A549 (cell line): ENCODE measurements at regions not wholly inside any gene's neighbourhood (a gene's known extent, or its start where the extent isn't known, plus 50 kb on each side); places are given as distances from the start of the nearest gene placed in this dataset.

Experiments used
- ATAC-seq, 2 experiments: fragments of 200-7000 bp in 1 of 2; fragments of >200 bp in 1 of 2; cut with Nextera tagmentation in 1 of 2; cut with Tn5 transposase in 1 of 2; 3 replicates each; pipeline versions ENCODE4 v1.8.0 to v1.9.1; 2018 to 2020; ENCODE audit warnings: mild to moderate bottlenecking in 1 of 2, moderate library complexity in 1 of 2
- CTCF ChIA-PET: fragments of 300-600 bp; sonication (Branson Sonifier 250); formaldehyde crosslinking; extraction: SDS; loops from one replicate; lab custom pipeline; 2021; ENCODE audit warnings: antibody characterized with exemption, inconsistent platforms; lab: Yijun Ruan, JAX
- POLR2A ChIA-PET: fragments of 350-600 bp; formaldehyde crosslinking; extraction: SDS; loops from one replicate; lab custom pipeline; 2021; ENCODE audit warnings: antibody characterized with exemption, inconsistent platforms; lab: Yijun Ruan, JAX
- DNase-seq, 2 experiments: peaks; one replicate each; pipeline versions ENCODE4 v3.0.0 to v3.0.0-alpha.2; 2011 to 2016; ENCODE audit warnings: low read depth in 1 of 2, low spot score in 1 of 2
- FAIRE-seq: peaks from 2 replicates; lab custom pipeline; 2011; peaks lifted over from hg19 to GRCh38; lab: Jason Lieb, UNC
- H3K27ac ChIP-seq, 2 experiments: fragments of >200 bp; sonication (Bioruptor Twin); formaldehyde crosslinking; 3 replicates each; pipeline ENCODE4 v1.5.1; 2016 to 2017
- H3K4me1 ChIP-seq: fragments of >200 bp; sonication (Bioruptor Twin); formaldehyde crosslinking; 3 replicates; pipeline ENCODE4 v1.6.1; 2016
- H3K4me2 ChIP-seq: fragments of >200 bp; sonication (Bioruptor Twin); formaldehyde crosslinking; 3 replicates; pipeline ENCODE4 v1.6.1; 2016
- H3K4me3 ChIP-seq: fragments of >200 bp; sonication (Bioruptor Twin); formaldehyde crosslinking; 3 replicates; pipeline ENCODE4 v1.5.1; 2016
- H3K9me3 ChIP-seq: fragments of >200 bp; sonication (Bioruptor Twin); formaldehyde crosslinking; 3 replicates; pipeline ENCODE4 v1.6.1; 2016
- CBX2 ChIP-seq: fragments of 200-600 bp; sonication (generic); IDR thresholded peaks from 2 replicates; pipeline ENCODE4 v1.6.1; 2016; ENCODE audit warnings: low read depth, mild to moderate bottlenecking, borderline replicate concordance
- CBX8 ChIP-seq: fragments of 200-600 bp; sonication (generic); IDR thresholded peaks from 2 replicates; pipeline ENCODE4 v1.6.1; 2016
- CHD4 ChIP-seq: fragments of 200-600 bp; sonication (generic); IDR thresholded peaks from 2 replicates; pipeline ENCODE4 v1.6.1; 2016; ENCODE audit warnings: antibody characterized with exemption, mild to moderate bottlenecking, borderline replicate concordance
- EHF ChIP-seq: fragments of 250-450 bp; sonication (Bioruptor Pico); IDR thresholded peaks from 2 replicates; pipeline ENCODE4 v1.5.0; 2020; ENCODE audit warnings: mild to moderate bottlenecking
- ESRRA ChIP-seq: fragments of 150-350 bp; IDR thresholded peaks from 2 replicates; pipeline ENCODE4 v1.6.1; 2014; ENCODE audit warnings: mild to moderate bottlenecking, low read length, borderline replicate concordance
- GATA3 ChIP-seq: IDR thresholded peaks from 2 replicates; pipeline ENCODE4 v1.6.1; 2012; ENCODE audit warnings: borderline replicate concordance
- HDAC2 ChIP-seq: fragments of 200-600 bp; sonication (generic); IDR thresholded peaks from 2 replicates; pipeline ENCODE4 v1.6.1; 2016
- HEYL ChIP-seq: fragments of 250-450 bp; sonication (Bioruptor Pico); IDR thresholded peaks from 2 replicates; pipeline ENCODE4 v1.8.0; 2021; ENCODE audit warnings: mild to moderate bottlenecking, moderate library complexity
- JUN ChIP-seq, 2 experiments: fragments of >200 bp; sonication (Bioruptor Twin); formaldehyde crosslinking; IDR thresholded peaks; 2 replicates in 1 of 2; 3 replicates in 1 of 2; pipeline ENCODE4 v1.6.1; 2016 to 2017
- KDM5A ChIP-seq: fragments of 200-600 bp; sonication (generic); IDR thresholded peaks from 2 replicates; pipeline ENCODE4 v1.6.1; 2016; ENCODE audit warnings: antibody characterized with exemption, mild to moderate bottlenecking
- MAFK ChIP-seq: fragments of 450-650 bp; IDR thresholded peaks from 2 replicates; pipeline ENCODE4 v1.6.1; 2014; ENCODE audit not compliant: partially characterized antibody
- NFE2L2 ChIP-seq: fragments of 150-350 bp; conservative IDR thresholded peaks from 2 replicates; pipeline ENCODE4 v1.6.1; 2014; ENCODE audit warnings: low read length
- POLR2AphosphoS2 ChIP-seq: conservative IDR thresholded peaks from 2 replicates; pipeline ENCODE4 v1.6.1; 2012; ENCODE audit warnings: low read length, improper control_type of control experiment, inconsistent platforms
- RAD21 ChIP-seq, 2 experiments: fragments of >200 bp in 1 of 2; sonication (Bioruptor Twin) in 1 of 2; formaldehyde crosslinking in 1 of 2; IDR thresholded peaks in 1 of 2; conservative IDR thresholded peaks in 1 of 2; 2 replicates in 1 of 2; 3 replicates in 1 of 2; pipeline ENCODE4 v1.6.1; 2012 to 2018; ENCODE audit warnings: inconsistent platforms in 1 of 2
- SREBF2 ChIP-seq: fragments of 450-650 bp; IDR thresholded peaks from 2 replicates; pipeline ENCODE4 v1.6.1; 2014; ENCODE audit warnings: mild to moderate bottlenecking, moderate library complexity
- TP53 ChIP-seq: fragments of 250-450 bp; sonication (Bioruptor Pico); IDR thresholded peaks from 2 replicates; pipeline ENCODE4 v1.5.0; 2021; ENCODE audit warnings: mild to moderate bottlenecking, moderate library complexity
- USF2 ChIP-seq: fragments of 450-650 bp; IDR thresholded peaks from 2 replicates; pipeline ENCODE4 v1.6.1; 2014; ENCODE audit warnings: antibody characterized with exemption
- ZC3H11A ChIP-seq: fragments of 450-650 bp; IDR thresholded peaks from 2 replicates; pipeline ENCODE4 v1.6.1; 2014; ENCODE audit warnings: antibody characterized with exemption, mild to moderate bottlenecking
- ZFP36 ChIP-seq: fragments of 450-650 bp; IDR thresholded peaks from 2 replicates; pipeline ENCODE4 v1.6.1; 2014; ENCODE audit warnings: borderline replicate concordance; ENCODE audit not compliant: partially characterized antibody
- ZSCAN20 ChIP-seq: fragments of 250-450 bp; sonication (Bioruptor Pico); IDR thresholded peaks from 2 replicates; pipeline ENCODE4 v1.8.0; 2022; ENCODE audit warnings: mild to moderate bottlenecking, moderate library complexity
- WGBS: methylation state at CpG from one replicate; pipeline ENCODE4 v1.1.6; 2017; ENCODE audit errors: missing lambda C conversion rate; 5-methylcytosine and 5-hydroxymethylcytosine counted together

GRCh38 chr12:107525719-107526554, 159.7 kb upstream of the PWP1 start:
- no peaks in the 10 kb centered on the region for H3K9me3 ChIP-seq
- H3K4me3 ChIP-seq: no peak overlapping the region
- WGBS: 78% methylated on average over 8 of the region's 8 CpGs
- FAIRE-seq (no peak), ATAC-seq (no peak), DNase-seq (no peak)
- H3K4me1 ChIP-seq: no peaks in the 10 kb centered on the region
- ChIA-PET CTCF (interaction anchor here (0.6 to 0.9 kb wide), 4 partner anchors 39 to 84 kb away, joined by 3 read pairs; no protein-coding TSS in a partner anchor), POLR2A (no interaction called here)
- no peak overlapping the region for H3K4me2 ChIP-seq
- TF ChIP-seq CBX8 (no peak), RAD21 (conservative IDR thresholded peaks at IDR 0.05 in 1 of 2, IDR thresholded peaks at IDR 0.05 in 1 of 2) (no peak), CBX2 (no peak), HEYL (CRISPR knock-in tag) (no peak), NFE2L2 (no peak), GATA3 (no peak), ZFP36 (no peak), ZC3H11A (no peak), POLR2AphosphoS2 (no peak), CHD4 (no peak), ESRRA (no peak), HDAC2 (no peak), USF2 (no peak), ZSCAN20 (CRISPR knock-in tag) (no peak), JUN (IDR thresholded peaks at IDR 0.05) (no peak), KDM5A (no peak), SREBF2 (no peak), EHF (no peak)
- no peak overlapping the region for H3K27ac ChIP-seq

DNA sequence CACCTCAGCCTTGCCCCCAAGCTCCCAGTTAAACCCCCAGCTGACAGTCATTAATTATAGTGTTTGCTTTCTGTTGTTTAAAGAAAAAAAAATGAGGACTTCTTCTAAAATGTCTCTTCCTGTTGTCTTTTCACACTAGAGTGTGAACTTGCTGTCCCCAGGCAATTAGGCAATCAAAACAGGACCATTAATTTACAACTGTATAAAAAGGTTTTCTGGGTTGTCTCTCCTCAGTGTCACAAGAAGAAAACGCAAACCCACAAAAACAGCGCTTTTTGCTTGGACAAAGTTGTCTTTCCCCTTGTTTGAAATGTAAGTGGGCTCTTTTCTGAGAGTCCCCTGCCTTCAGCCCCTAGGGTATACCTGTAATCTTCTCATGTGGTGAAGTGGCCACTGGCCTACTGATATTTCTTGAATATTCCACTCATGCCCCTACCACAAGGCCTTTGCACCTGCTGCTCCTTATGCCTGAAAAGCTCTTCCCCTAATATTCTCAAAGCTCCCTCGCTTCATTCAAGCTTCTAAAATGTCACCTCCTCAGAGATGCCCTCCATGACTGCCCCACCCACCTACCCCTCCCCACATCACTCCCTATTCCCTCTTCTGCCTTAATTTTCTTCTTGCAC, 158.9 kb upstream of the PWP1 start:
- no peak for ATAC-seq
- TF ChIP-seq CBX2 (no peak), ZFP36 (peak; percentile 28)
- TF ChIP-seq, all 56 proteins: peak for 1
- Histone ChIP-seq H3K9me3 (no peaks in the 10 kb centered on the region), H3K4me3 (no peak overlapping the region), H3K4me1 (no peaks in the 10 kb centered on the region), H3K4me2 (no peak overlapping the region), H3K27ac (no peak overlapping the region)
- no peak for DNase-seq
- no peak for FAIRE-seq
- CTCF ChIA-PET: interaction anchor here (0.6 to 0.7 kb wide), 2 partner anchors 39 to 81 kb away, joined by 3 read pairs; no protein-coding TSS in a partner anchor
- POLR2A ChIA-PET: no interaction called here
- WGBS: 96% methylated on average over 3 of the region's 3 CpGs

- WGBS: 88% methylated on average over 7 of the region's 7 CpGs
- Histone ChIP-seq H3K4me3 (no peak overlapping the region), H3K9me3 (no peaks in the 10 kb centered on the region), H3K27ac (no peak overlapping the region), H3K4me1 (no peaks in the 10 kb centered on the region), H3K4me2 (no peak overlapping the region)
- no peak for TF ChIP-seq EHF
- TF ChIP-seq MAFK: no peak
- no peak for TF ChIP-seq TP53
- ATAC-seq: no peak
- ChIA-PET POLR2A (no interaction called here), CTCF (interaction anchor here (0.6 kb wide), 1 partner anchor 9 kb away, joined by 3 read pairs; no protein-coding TSS in a partner anchor)
- FAIRE-seq: no peak
- no peak for DNase-seq
These were observed 156.8 kb upstream of the PWP1 start for GRCh38 chr12:107528731-107529365.
